NB4 (cell line): ENCODE measurements at regions not wholly inside any gene's neighbourhood (a gene's known extent, or its start where the extent isn't known, plus 50 kb on each side); places are given as distances from the start of the nearest gene placed in this dataset.

Experiments used
- CTCF ChIP-seq: IDR thresholded peaks from one replicate; pipeline ENCODE4 v1.5.1; 2012; ENCODE audit warnings: low read depth, low read length
- MYC ChIP-seq: IDR thresholded peaks from 2 replicates; pipeline ENCODE4 v1.6.1; 2011; ENCODE audit warnings: low read depth, low read length
- POLR2A ChIP-seq: IDR thresholded peaks from 2 replicates; pipeline ENCODE4 v1.6.1; 2011; ENCODE audit warnings: mild to moderate bottlenecking; ENCODE audit not compliant: insufficient read length; ENCODE audit errors: extremely low read depth

DNA sequence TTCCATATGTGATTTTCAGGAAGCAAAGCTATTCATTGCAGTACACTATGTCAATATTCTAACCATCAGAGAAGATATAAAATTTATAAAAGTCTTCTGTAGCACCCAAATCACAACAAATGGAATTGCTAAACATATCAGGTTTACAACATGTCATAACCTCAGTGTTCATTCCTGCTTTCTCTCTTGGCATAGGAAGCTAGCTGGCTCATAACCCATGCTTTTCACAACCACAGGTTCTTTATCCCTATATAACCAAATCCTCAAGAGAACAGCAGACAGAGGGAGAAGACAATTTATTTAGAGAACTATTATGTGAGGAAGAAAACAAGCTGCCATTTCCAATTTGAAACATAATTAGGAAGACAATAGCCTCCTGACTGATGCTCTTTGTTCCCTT, 997.0 kb upstream of the ACVR2A start:
- TF ChIP-seq CTCF (no peak), POLR2A (no peak), MYC (no peak)
